Activated naive CD8-positive, alpha-beta T cell treated with anti-CD3 and anti-CD28 coated beads, Interleukin-2, amount 50 U/mL, for 24 hours (primary cell): ENCODE measurements at regions not wholly inside any gene's neighbourhood (a gene's known extent, or its start where the extent isn't known, plus 50 kb on each side); places are given as distances from the start of the nearest gene placed in this dataset.
"Not testable (repeated sequence)": the region's sequence is repeated elsewhere in the genome, so short reads cannot be mapped to it uniquely, and the experiment has no call there.

ENCODE experiments used
- ATAC-seq: fragments of 150-1000 bp; cut with Tn5 transposase; one replicate; pipeline ENCODE4 v1.10.0; 2021
- DNase-seq: peaks from one replicate; pipeline ENCODE4 v3.0.0; 2021
- H3K27ac Mint-ChIP-seq: one replicate; pipeline ENCODE4 v1.8.0; 2021; ENCODE audit warnings: mild to moderate bottlenecking, mixed read lengths
- H3K27me3 Mint-ChIP-seq: one replicate; pipeline ENCODE4 v1.8.0; 2021; ENCODE audit warnings: mixed read lengths
- H3K36me3 Mint-ChIP-seq: one replicate; pipeline ENCODE4 v1.8.0; 2021; ENCODE audit warnings: low read depth, mixed read lengths
- H3K4me1 Mint-ChIP-seq: one replicate; pipeline ENCODE4 v1.8.0; 2021; ENCODE audit warnings: mixed read lengths
- H3K4me3 Mint-ChIP-seq: one replicate; pipeline ENCODE4 v1.8.0; 2021; ENCODE audit warnings: mild to moderate bottlenecking, moderate library complexity, mixed read lengths
- H3K9me3 Mint-ChIP-seq: one replicate; pipeline ENCODE4 v1.8.0; 2021; ENCODE audit warnings: mixed read lengths

DNA sequence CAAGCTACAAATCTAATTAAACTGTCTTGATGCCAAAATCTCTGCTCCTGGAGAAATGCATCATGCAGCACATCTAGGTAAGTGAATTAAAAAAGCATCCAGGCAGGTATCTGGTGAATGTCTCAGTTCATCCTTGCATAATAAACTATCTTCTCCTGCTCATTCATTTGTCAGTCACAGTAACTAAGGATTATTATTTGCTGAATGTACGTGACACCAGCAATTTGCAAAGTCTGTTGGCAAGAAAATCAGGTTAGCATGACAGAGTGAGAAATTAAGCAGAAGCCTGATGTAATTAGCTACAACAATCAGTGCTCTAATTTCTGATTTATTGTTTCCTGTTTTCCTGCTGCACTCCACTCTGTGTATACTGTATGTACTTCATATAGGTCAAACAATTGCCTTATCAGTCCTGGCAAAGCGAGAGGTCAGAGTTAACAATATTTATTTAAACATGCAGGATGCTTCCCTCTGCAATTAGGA lies 213.6 kb downstream of the FBXO8 start:
- Mint-ChIP-seq H3K27ac (no peak overlapping the region), H3K27me3 (no peaks in the 10 kb centered on the region), H3K4me3 (no peak overlapping the region), H3K36me3 (no peaks in the 10 kb centered on the region), H3K9me3 (no peaks in the 10 kb centered on the region), H3K4me1 (no peaks in the 10 kb centered on the region)
- DNase-seq, result no peak
- ATAC-seq, result no peak

DNA sequence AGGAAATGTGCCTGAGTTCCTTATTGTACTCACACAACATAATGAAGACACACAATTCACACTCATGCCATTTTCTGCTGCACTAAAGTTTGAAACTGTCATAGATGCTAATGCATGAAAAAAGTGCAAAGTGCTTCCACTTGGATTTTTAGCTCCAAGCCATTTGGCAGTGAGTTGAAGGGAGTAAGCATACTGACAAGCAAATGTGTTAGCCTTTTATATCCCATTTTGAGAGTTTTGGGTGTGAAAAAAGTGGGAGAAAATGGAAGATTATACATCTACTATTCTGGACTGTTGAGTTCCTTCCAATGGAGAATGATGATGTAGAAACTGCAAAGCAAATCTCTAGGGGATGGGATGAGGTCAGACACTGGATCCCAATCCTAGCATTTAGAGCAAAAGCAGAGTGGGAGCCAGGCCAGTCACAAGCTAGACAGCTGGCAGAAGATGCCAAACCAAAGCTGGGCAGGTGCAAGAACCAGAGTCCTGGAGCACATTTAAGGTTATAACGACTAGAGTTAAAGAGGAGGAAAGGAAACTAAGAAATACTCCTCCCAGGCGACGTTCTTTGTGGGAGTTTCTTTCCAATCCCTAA lies 216.8 kb downstream of the FBXO8 start:
- H3K4me3 Mint-ChIP-seq, result no peak overlapping the region
- no peaks in the 10 kb centered on the region for H3K36me3 Mint-ChIP-seq
- ATAC-seq, result no peak
- no peak for DNase-seq
- no peak overlapping the region for H3K27ac Mint-ChIP-seq
- H3K4me1 Mint-ChIP-seq, result no peaks in the 10 kb centered on the region
- H3K9me3 Mint-ChIP-seq, result no peaks in the 10 kb centered on the region
- no peaks in the 10 kb centered on the region for H3K27me3 Mint-ChIP-seq

DNA sequence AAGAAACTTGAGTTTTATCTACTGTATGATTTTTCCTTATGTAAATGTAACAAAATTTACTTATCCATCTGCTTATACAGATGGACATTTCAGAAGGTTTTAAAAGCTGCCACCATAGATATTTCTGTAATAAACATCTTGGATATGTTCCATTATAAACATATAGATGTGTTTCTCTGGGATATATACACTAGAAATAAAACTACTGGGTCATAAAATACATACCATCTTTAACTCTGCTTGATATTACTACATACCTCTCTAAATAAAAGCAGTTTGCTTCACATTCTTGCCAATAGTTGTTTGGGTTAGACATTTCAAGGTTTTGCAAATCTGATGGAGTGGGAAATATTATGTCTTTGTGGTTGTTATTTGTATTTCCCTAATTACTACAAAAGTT lies 220.6 kb downstream of the FBXO8 start:
- H3K4me3 Mint-ChIP-seq, result no peak overlapping the region
- ATAC-seq (no peak), DNase-seq (no peak)
- no peaks in the 10 kb centered on the region for H3K36me3 Mint-ChIP-seq
- H3K27me3 Mint-ChIP-seq, result no peaks in the 10 kb centered on the region
- H3K27ac Mint-ChIP-seq, result no peak overlapping the region
- no peaks in the 10 kb centered on the region for H3K4me1 Mint-ChIP-seq
- no peaks in the 10 kb centered on the region for H3K9me3 Mint-ChIP-seq

DNA sequence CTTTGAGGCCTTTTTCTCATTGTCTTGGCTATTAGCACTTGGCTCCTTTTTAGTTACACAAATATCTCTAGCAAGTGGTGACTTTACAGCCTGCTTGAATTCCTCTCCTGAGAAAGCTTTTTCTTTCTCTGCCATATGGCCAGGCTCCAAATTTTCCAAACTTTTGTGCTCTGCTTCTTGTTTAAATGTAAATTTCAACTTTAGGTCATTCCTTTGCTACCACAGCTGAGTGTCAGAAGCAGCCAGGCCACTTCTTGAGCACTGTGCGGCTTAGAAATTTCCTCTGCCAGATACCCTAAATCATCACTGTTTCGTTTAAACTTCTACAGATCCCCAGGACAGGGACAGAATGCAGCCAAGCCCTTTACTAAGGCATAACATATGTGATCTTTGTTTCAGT lies 222.4 kb downstream of the FBXO8 start:
- H3K4me1 Mint-ChIP-seq, result no peaks in the 10 kb centered on the region
- DNase-seq (no peak), ATAC-seq (peak; percentile 10)
- no peaks in the 10 kb centered on the region for H3K36me3 Mint-ChIP-seq
- H3K9me3 Mint-ChIP-seq, result peaks cover 4% of the 10 kb centered on the region
- no peaks in the 10 kb centered on the region for H3K27me3 Mint-ChIP-seq
- H3K4me3 Mint-ChIP-seq, result no peak overlapping the region
- H3K27ac Mint-ChIP-seq, result no peak overlapping the region

- peaks cover 6% of the 10 kb centered on the region for H3K9me3 Mint-ChIP-seq
- H3K36me3 Mint-ChIP-seq, result no peaks in the 10 kb centered on the region
- no peaks in the 10 kb centered on the region for H3K27me3 Mint-ChIP-seq
- DNase-seq, result no peak
- no peaks in the 10 kb centered on the region for H3K4me1 Mint-ChIP-seq
- no peak overlapping the region for H3K27ac Mint-ChIP-seq
- ATAC-seq, result no peak
- no peak overlapping the region for H3K4me3 Mint-ChIP-seq
Measured at GRCh38 chr4:174058846-174059245, 224.6 kb downstream of the FBXO8 start.

GRCh38 chr4:174056959-174057358 lies 226.5 kb downstream of the FBXO8 start:
- no peaks in the 10 kb centered on the region for H3K36me3 Mint-ChIP-seq
- no peak overlapping the region for H3K27ac Mint-ChIP-seq
- no peak for ATAC-seq
- DNase-seq, result no peak
- no peak overlapping the region for H3K4me3 Mint-ChIP-seq
- H3K27me3 Mint-ChIP-seq, result no peaks in the 10 kb centered on the region
- no peaks in the 10 kb centered on the region for H3K4me1 Mint-ChIP-seq
- peaks cover 6% of the 10 kb centered on the region for H3K9me3 Mint-ChIP-seq

DNA sequence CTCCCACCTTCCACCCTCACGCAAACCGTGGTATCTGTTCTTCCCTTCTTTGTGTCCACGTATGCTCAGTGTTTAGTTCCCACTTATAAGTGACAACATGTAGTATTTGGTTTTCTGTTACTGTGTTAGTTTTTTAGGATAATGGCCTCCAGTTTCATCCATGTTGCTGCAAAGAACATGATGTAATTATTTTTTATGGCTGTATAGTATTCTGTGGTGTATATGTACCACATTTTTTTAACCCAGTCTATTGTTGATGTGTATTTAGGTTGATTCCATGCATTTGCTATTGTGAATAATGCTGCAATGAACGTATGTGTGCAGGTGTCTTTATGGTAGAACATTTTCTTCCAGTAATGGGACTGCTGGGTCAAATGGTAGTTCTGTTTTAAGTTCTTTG lies 228.1 kb downstream of the FBXO8 start:
- H3K4me1 Mint-ChIP-seq, result no peaks in the 10 kb centered on the region
- H3K9me3 Mint-ChIP-seq, result peaks cover 11% of the 10 kb centered on the region
- H3K27ac Mint-ChIP-seq, result no peak overlapping the region

GRCh38 chr4:174053895-174054294 lies 229.6 kb downstream of the FBXO8 start:
- H3K27me3 Mint-ChIP-seq, result no peaks in the 10 kb centered on the region
- no peak for DNase-seq
- no peak overlapping the region for H3K27ac Mint-ChIP-seq
- H3K36me3 Mint-ChIP-seq, result no peaks in the 10 kb centered on the region
- no peak for ATAC-seq
- no peaks in the 10 kb centered on the region for H3K4me1 Mint-ChIP-seq
- peaks cover 11% of the 10 kb centered on the region for H3K9me3 Mint-ChIP-seq
- H3K4me3 Mint-ChIP-seq, result no peak overlapping the region

More for the DNA sequence above, 228.1 kb downstream of the FBXO8 start:
- DNase-seq, result no peak
- H3K27me3 Mint-ChIP-seq, result no peaks in the 10 kb centered on the region
- no peak overlapping the region for H3K4me3 Mint-ChIP-seq
- no peaks in the 10 kb centered on the region for H3K36me3 Mint-ChIP-seq
- ATAC-seq, result no peak

GRCh38 chr4:174047363-174047762 lies 236.1 kb downstream of the FBXO8 start:
- Mint-ChIP-seq H3K4me3 (no peak overlapping the region), H3K4me1 (no peaks in the 10 kb centered on the region)

DNA sequence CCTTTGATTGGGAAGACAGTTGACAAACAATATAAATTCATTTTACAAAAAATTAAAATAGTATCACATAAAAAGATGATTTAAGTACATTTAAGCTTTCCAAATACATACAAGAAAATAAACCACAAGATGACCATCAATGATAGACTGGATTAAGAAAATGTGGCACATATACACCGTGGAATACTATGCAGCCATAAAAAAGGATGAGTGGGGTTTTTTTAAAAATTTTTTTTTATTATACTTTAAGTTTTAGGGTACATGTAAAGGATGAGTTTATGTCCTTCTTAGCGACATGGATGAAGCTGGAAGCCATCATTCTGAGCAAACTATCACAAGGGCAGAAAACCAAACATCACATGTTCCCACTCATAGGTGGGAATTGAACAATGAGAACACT lies 237.6 kb downstream of the FBXO8 start:
- H3K9me3 Mint-ChIP-seq, H3K4me1 Mint-ChIP-seq, H3K36me3 Mint-ChIP-seq, H3K27me3 Mint-ChIP-seq, H3K4me3 Mint-ChIP-seq, DNase-seq, ATAC-seq, H3K27ac Mint-ChIP-seq: not testable (repeated sequence)

More at GRCh38 chr4:174047363-174047762, 236.1 kb downstream of the FBXO8 start:
- Mint-ChIP-seq H3K27me3 (no peaks in the 10 kb centered on the region), H3K9me3 (peaks cover 11% of the 10 kb centered on the region), H3K27ac (no peak overlapping the region), H3K36me3 (no peaks in the 10 kb centered on the region)
- ATAC-seq, result no peak
- no peak for DNase-seq

GRCh38 chr4:174045381-174045780 lies 238.1 kb downstream of the FBXO8 start:
- Mint-ChIP-seq H3K4me1 (no peaks in the 10 kb centered on the region), H3K9me3 (peaks cover 6% of the 10 kb centered on the region), H3K4me3 (no peak overlapping the region), H3K36me3 (no peaks in the 10 kb centered on the region), H3K27me3 (no peaks in the 10 kb centered on the region), H3K27ac (no peak overlapping the region)
- no peak for ATAC-seq
- no peak for DNase-seq

GRCh38 chr4:174041555-174042105 lies 241.8 kb downstream of the FBXO8 start:
- no peak for ATAC-seq

GRCh38 chr4:174040287-174040686 lies 243.2 kb downstream of the FBXO8 start:
- no peak overlapping the region for H3K4me3 Mint-ChIP-seq
- H3K27ac Mint-ChIP-seq, result no peak overlapping the region
- no peaks in the 10 kb centered on the region for H3K27me3 Mint-ChIP-seq
- H3K36me3 Mint-ChIP-seq, result no peaks in the 10 kb centered on the region
- ATAC-seq, result no peak
- peaks cover 3% of the 10 kb centered on the region for H3K9me3 Mint-ChIP-seq
- H3K4me1 Mint-ChIP-seq, result no peaks in the 10 kb centered on the region
- no peak for DNase-seq

More at GRCh38 chr4:174041555-174042105, 241.8 kb downstream of the FBXO8 start:
- H3K27me3 Mint-ChIP-seq, result no peaks in the 10 kb centered on the region
- no peak overlapping the region for H3K4me3 Mint-ChIP-seq
- no peaks in the 10 kb centered on the region for H3K36me3 Mint-ChIP-seq
- H3K9me3 Mint-ChIP-seq, result peaks cover 6% of the 10 kb centered on the region
- no peak overlapping the region for H3K27ac Mint-ChIP-seq
- H3K4me1 Mint-ChIP-seq, result no peaks in the 10 kb centered on the region
- DNase-seq, result no peak

DNA sequence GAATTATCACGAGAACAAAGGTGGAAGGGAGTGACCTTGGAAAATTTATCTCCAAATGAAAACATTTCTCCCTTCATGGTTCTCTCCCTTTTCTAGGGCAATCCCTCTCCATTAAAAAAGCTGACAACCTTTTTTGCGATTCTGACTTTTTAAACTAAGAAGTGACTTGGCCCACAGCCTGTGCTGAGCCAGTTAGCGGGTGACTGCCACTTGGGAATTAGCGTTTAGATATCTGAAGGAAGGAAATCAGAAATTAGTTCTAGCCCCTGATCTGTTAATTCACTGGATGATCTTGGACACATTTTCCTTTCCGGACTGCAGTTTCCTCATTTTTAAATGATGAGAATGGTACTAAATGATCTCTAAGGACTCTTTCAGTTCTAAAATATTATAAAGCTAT lies 245.0 kb downstream of the FBXO8 start:
- no peaks in the 10 kb centered on the region for H3K4me1 Mint-ChIP-seq
- H3K4me3 Mint-ChIP-seq, result no peak overlapping the region
- H3K36me3 Mint-ChIP-seq, result no peaks in the 10 kb centered on the region
- DNase-seq, result no peak
- ATAC-seq, result no peak
- H3K27ac Mint-ChIP-seq, result no peak overlapping the region
- H3K9me3 Mint-ChIP-seq, result no peaks in the 10 kb centered on the region
- H3K27me3 Mint-ChIP-seq, result no peaks in the 10 kb centered on the region

- no peak for ATAC-seq
- no peak overlapping the region for H3K27ac Mint-ChIP-seq
- no peaks in the 10 kb centered on the region for H3K4me1 Mint-ChIP-seq
- H3K36me3 Mint-ChIP-seq, result no peaks in the 10 kb centered on the region
- no peak for DNase-seq
- no peak overlapping the region for H3K4me3 Mint-ChIP-seq
- no peaks in the 10 kb centered on the region for H3K9me3 Mint-ChIP-seq
- no peaks in the 10 kb centered on the region for H3K27me3 Mint-ChIP-seq
Measured at GRCh38 chr4:174037631-174038030, 245.8 kb downstream of the FBXO8 start.

DNA sequence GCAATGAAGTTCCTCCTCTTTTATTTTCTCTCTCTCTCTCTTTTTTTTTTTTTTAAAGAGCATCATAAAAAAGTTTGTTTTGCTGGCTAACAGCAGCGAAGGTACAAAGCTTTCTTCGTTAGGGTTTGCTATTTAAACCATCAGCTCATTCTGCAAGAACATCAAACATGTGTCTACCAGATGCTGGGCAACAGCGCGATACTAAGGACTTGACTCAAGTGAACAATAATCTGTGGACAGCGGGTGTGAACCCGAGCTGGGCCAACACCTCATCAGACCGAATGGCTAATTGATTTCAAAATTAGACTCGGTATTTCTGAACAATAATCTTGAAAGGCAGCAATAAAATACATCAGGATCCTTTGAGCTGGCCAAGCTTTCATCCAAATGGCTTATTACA lies 246.4 kb downstream of the FBXO8 start:
- no peak for ATAC-seq
- no peak for DNase-seq
- H3K27ac Mint-ChIP-seq, result no peak overlapping the region
- H3K4me3 Mint-ChIP-seq, result no peak overlapping the region
- no peaks in the 10 kb centered on the region for H3K36me3 Mint-ChIP-seq
- H3K9me3 Mint-ChIP-seq, result no peaks in the 10 kb centered on the region
- no peaks in the 10 kb centered on the region for H3K27me3 Mint-ChIP-seq
- H3K4me1 Mint-ChIP-seq, result no peaks in the 10 kb centered on the region
